OCI-M2 (cell line): ENCODE measurements at regions not wholly inside any gene's neighbourhood (a gene's known extent, or its start where the extent isn't known, plus 50 kb on each side); places are given as distances from the start of the nearest gene placed in this dataset.

ENCODE experiments used
- DNase-seq: peaks from one replicate; lab custom pipeline; 2025; ENCODE audit not compliant: unreplicated experiment; lab: John Stamatoyannopoulos, UW

- no peak for DNase-seq
Observed at GRCh38 chr5:165209101-165209727, 1703.8 kb downstream of the MAT2B start.

GRCh38 chr5:165224366-165225045 lies 1719.1 kb downstream of the MAT2B start:
- DNase-seq: no peak

GRCh38 chr5:165227515-165227914 lies 1722.1 kb downstream of the MAT2B start:
- no peak for DNase-seq

GRCh38 chr5:165228184-165228583 lies 1722.8 kb downstream of the MAT2B start:
- DNase-seq: no peak

GRCh38 chr5:165231821-165232508 lies 1726.5 kb downstream of the MAT2B start:
- no peak for DNase-seq

GRCh38 chr5:165232509-165233028 lies 1727.2 kb downstream of the MAT2B start:
- no peak for DNase-seq

GRCh38 chr5:165241811-165242210 lies 1736.4 kb downstream of the MAT2B start:
- DNase-seq: no peak

GRCh38 chr5:165242646-165243045 lies 1737.2 kb downstream of the MAT2B start:
- no peak for DNase-seq

GRCh38 chr5:165244407-165244806 lies 1739.0 kb downstream of the MAT2B start:
- DNase-seq: no peak

GRCh38 chr5:165258197-165258771 lies 1752.9 kb downstream of the MAT2B start:
- no peak for DNase-seq

- DNase-seq: no peak
Observed at GRCh38 chr5:165260426-165260825, 1755.0 kb downstream of the MAT2B start.

- no peak for DNase-seq
Observed at GRCh38 chr5:165263536-165263935, 1758.1 kb downstream of the MAT2B start.

GRCh38 chr5:165266939-165267338 lies 1761.5 kb downstream of the MAT2B start:
- DNase-seq: no peak

- DNase-seq: no peak
Observed at GRCh38 chr5:165272436-165272835, 1767.0 kb downstream of the MAT2B start.

GRCh38 chr5:165277661-165278060 lies 1772.2 kb downstream of the MAT2B start:
- DNase-seq: no peak

GRCh38 chr5:165282491-165282890 lies 1777.1 kb downstream of the MAT2B start:
- no peak for DNase-seq

GRCh38 chr5:165286692-165287091 lies 1781.3 kb downstream of the MAT2B start:
- no peak for DNase-seq

- DNase-seq: no peak
Observed at GRCh38 chr5:165290535-165290934, 1785.1 kb downstream of the MAT2B start.

- DNase-seq: no peak
Observed at GRCh38 chr5:165296401-165297130, 1791.1 kb downstream of the MAT2B start.

GRCh38 chr5:165304193-165304827 lies 1798.9 kb downstream of the MAT2B start:
- no peak for DNase-seq

- no peak for DNase-seq
Observed at GRCh38 chr5:165305596-165305995, 1800.2 kb downstream of the MAT2B start.
